ENCODE measurements at regions not wholly inside any gene's neighbourhood (a gene's known extent, or its start where the extent isn't known, plus 50 kb on each side); places are given as distances from the start of the nearest gene placed in this dataset.
"Not testable (repeated sequence)": the region's sequence is repeated elsewhere in the genome, so short reads cannot be mapped to it uniquely, and the experiment has no call there.

DNA sequence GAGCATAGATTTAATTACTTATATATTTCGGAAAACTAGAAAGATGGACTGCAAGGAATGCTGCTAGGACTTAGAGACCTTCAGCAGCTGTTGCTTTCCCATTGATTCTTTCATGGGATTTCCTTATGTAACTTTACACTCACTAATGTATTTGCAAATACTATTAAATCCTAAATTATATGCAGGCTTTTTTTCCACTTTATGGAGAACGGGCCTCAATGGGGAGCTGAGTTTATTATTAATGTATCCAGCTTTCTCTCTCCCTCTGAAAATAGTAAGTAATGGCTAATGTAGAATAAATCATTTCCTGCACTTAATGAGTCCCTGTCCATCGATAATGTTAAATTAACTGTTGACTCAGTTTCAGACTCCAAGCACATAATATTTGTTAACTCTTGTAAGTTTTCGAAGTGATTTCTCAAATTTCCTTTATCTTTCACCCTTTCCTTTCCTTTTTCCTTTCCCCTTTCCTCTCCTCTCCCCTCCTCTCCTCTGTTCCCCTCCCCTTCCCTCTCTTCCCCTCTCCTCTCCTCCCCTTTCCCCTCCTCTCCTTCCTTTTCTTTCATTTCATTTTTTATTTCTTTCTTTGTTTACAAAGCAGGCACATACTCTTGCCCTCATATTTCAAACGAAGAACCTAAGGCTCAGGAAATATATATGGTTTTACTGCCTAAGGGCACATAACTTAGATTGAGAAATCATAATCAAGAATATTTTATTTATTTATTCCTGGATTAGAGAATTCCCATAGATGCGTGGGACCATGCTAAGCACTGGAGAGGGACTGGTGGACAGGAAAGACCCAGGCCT is 503.6 kb downstream of the MMUT start:
- no peak overlapping the region for H3K4me3 ChIP-seq (replicated peaks; ENCODE audit: low read depth, low read length)
- H3K27me3 ChIP-seq (replicated peaks; ENCODE audit: control insufficient read depth, insufficient read depth, low read length): no peaks in the 10 kb centered on the region
- no peak for DNase-seq (ENCODE audit: extremely low read depth, insufficient read length)
- no peaks in the 10 kb centered on the region for H3K36me3 ChIP-seq (ENCODE audit: control insufficient read depth, insufficient read depth, low read length)
- TF ChIP-seq, protein P1, sequence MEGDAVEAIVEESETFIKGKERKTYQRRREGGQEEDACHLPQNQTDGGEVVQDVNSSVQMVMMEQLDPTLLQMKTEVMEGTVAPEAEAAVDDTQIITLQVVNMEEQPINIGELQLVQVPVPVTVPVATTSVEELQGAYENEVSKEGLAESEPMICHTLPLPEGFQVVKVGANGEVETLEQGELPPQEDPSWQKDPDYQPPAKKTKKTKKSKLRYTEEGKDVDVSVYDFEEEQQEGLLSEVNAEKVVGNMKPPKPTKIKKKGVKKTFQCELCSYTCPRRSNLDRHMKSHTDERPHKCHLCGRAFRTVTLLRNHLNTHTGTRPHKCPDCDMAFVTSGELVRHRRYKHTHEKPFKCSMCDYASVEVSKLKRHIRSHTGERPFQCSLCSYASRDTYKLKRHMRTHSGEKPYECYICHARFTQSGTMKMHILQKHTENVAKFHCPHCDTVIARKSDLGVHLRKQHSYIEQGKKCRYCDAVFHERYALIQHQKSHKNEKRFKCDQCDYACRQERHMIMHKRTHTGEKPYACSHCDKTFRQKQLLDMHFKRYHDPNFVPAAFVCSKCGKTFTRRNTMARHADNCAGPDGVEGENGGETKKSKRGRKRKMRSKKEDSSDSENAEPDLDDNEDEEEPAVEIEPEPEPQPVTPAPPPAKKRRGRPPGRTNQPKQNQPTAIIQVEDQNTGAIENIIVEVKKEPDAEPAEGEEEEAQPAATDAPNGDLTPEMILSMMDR (IDR thresholded peaks at IDR 0.05; ENCODE audit: insufficient read depth, low read length, poor library complexity, severe bottlenecking): no peak

DNA sequence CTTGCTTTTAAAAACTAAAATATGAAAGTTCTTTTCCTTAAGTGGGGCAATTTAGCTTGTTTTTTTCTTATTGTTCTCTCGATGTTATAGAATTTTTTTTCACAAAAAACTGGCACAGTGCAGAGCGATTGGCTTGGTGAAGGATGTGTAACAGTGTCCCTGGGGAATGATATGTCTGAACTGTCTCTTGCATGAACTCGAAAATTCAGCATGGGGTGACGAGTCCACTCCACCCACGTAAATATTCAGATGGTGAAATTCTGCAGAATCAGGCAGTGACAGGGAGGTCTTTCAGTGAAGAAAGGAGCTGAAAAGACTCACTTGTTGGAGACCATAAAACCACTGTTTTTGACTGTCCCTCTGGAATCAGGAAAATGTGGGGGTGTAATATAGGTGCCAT is 505.3 kb downstream of the MMUT start:
- no peaks in the 10 kb centered on the region for H3K27me3 ChIP-seq (replicated peaks; ENCODE audit: control insufficient read depth, insufficient read depth, low read length)
- DNase-seq (ENCODE audit: extremely low read depth, insufficient read length): no peak
- no peak overlapping the region for H3K4me3 ChIP-seq (replicated peaks; ENCODE audit: low read depth, low read length)
- no peaks in the 10 kb centered on the region for H3K36me3 ChIP-seq (ENCODE audit: control insufficient read depth, insufficient read depth, low read length)
- TF ChIP-seq, protein P1 (IDR thresholded peaks at IDR 0.05; ENCODE audit: insufficient read depth, low read length, poor library complexity, severe bottlenecking): no peak

DNA sequence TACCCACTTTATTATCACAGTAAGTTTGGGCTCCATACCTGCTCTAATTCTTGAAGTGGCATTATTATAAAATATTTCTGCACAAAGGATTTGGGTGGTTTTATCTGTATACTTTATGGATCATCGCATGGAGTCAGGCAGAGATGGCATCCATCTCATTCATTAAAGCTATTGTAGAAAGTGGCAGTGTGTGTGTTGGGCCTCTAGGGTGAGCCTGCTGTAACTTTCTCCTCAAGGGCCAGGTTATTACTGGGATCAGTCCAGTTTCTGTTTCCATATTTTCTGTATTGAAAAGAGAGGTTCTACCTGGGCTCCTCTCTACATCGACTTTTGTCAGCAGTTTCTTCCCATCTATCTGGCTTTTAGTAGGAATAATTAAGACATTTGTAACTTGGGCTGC is 511.1 kb downstream of the MMUT start:
- Histone ChIP-seq H3K4me3 (replicated peaks; ENCODE audit: low read depth, low read length) (no peak overlapping the region), H3K27me3 (replicated peaks; ENCODE audit: control insufficient read depth, insufficient read depth, low read length) (no peaks in the 10 kb centered on the region), H3K36me3 (ENCODE audit: control insufficient read depth, insufficient read depth, low read length) (no peaks in the 10 kb centered on the region)
- TF ChIP-seq, protein P1 (IDR thresholded peaks at IDR 0.05; ENCODE audit: insufficient read depth, low read length, poor library complexity, severe bottlenecking): no peak
- DNase-seq (ENCODE audit: extremely low read depth, insufficient read length): no peak

DNA sequence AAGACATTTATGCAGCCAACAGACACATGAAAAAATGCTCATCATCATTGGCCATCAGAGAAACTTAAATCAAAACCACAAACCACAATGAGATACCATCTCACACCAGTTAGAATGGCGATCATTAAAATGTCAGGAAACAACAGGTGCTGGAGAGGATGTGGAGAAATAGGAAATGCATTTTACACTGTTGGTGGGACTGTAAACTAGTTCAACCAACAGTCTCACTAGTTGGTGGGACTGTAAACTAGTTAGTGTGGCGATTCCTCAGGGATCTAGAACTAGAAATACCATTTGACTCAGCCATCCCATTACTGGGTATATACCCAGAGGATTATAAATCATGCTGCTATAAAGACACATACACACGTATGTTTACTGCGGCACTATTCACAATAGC is 518.8 kb downstream of the MMUT start:
- DNase-seq (ENCODE audit: extremely low read depth, insufficient read length); H3K27me3 ChIP-seq (replicated peaks; ENCODE audit: control insufficient read depth, insufficient read depth, low read length): not testable (repeated sequence)

DNA sequence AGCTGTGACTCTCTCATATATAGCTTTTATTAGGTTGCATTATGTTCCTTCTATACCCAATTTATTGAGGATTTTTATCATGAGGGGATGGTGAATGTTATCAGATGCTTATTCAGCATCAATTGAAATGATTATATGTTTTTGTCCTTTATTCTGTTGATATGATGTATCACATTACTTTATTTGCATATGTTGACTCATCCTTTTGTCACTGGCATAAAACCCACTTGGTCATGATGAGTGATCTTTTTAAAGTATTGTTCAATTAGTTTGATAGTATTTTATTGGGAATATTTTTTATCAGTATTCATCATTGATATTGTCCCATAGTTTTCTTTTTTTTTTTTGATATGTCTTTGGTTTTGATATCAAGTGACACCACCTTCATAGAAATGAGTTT is 529.9 kb downstream of the MMUT start:
- Histone ChIP-seq H3K4me3 (replicated peaks; ENCODE audit: low read depth, low read length) (no peak overlapping the region), H3K36me3 (ENCODE audit: control insufficient read depth, insufficient read depth, low read length) (no peaks in the 10 kb centered on the region), H3K27me3 (replicated peaks; ENCODE audit: control insufficient read depth, insufficient read depth, low read length) (no peaks in the 10 kb centered on the region)
- TF ChIP-seq, protein P1 (IDR thresholded peaks at IDR 0.05; ENCODE audit: insufficient read depth, low read length, poor library complexity, severe bottlenecking): no peak
- DNase-seq (ENCODE audit: extremely low read depth, insufficient read length): no peak

More for the DNA sequence above, 518.8 kb downstream of the MMUT start:
- not testable (repeated sequence) for H3K4me3 ChIP-seq (replicated peaks; ENCODE audit: low read depth, low read length); H3K36me3 ChIP-seq (ENCODE audit: control insufficient read depth, insufficient read depth, low read length)

DNA sequence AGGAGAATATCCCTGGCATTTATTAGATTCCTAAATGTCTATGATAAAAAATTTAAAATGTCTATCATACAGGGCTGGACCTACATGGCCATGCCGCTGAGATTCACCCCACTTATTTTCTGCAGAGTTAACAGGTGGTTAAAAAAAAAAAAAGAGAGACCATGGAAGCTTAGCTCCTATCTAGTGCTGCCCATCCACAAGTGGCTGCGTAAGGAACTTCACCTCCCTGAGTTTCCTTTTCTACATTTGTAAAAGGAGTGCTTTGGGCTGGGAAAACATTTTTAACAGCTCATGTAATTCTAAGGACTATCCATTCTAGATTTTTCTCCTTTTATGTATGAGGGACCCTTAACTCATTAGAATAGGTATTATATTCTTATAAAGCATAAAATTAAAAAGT is 534.1 kb downstream of the MMUT start:
- DNase-seq (ENCODE audit: extremely low read depth, insufficient read length): no peak
- Histone ChIP-seq H3K36me3 (ENCODE audit: control insufficient read depth, insufficient read depth, low read length) (no peaks in the 10 kb centered on the region), H3K4me3 (replicated peaks; ENCODE audit: low read depth, low read length) (no peak overlapping the region), H3K27me3 (replicated peaks; ENCODE audit: control insufficient read depth, insufficient read depth, low read length) (no peaks in the 10 kb centered on the region)
- TF ChIP-seq, protein P1 (IDR thresholded peaks at IDR 0.05; ENCODE audit: insufficient read depth, low read length, poor library complexity, severe bottlenecking): no peak
